ENCODE measurements at regions not wholly inside any gene's neighbourhood (a gene's known extent, or its start where the extent isn't known, plus 50 kb on each side); places are given as distances from the start of the nearest gene placed in this dataset.

DNA sequence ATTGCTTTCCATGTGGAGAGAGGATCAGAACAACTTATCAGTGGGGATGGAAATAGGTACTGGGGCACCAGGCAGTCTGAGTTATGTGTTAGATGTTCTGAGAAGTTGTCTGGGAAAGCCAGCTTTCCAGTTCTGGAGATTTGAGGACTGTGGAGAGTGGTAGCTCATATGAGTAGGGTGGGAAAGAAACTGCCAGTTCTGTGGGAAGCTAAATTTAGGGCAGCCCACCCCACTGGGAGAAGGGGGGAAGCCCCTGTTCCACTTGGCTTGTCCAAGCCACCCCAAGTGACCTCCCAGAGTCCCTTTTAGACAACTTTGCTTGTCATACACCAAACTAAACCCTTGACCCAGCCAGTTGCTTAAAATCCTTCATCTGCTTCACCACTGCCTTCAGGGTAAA lies 189.5 kb downstream of the REEP3 start:
- no peak overlapping the region for H3K4me2 ChIP-seq (ENCODE audit: low read length)
- H3K9ac ChIP-seq (ENCODE audit: low read length) = no peak overlapping the region
- H3K4me1 ChIP-seq (ENCODE audit: low read length) = peaks cover 24% of the 10 kb centered on the region

DNA sequence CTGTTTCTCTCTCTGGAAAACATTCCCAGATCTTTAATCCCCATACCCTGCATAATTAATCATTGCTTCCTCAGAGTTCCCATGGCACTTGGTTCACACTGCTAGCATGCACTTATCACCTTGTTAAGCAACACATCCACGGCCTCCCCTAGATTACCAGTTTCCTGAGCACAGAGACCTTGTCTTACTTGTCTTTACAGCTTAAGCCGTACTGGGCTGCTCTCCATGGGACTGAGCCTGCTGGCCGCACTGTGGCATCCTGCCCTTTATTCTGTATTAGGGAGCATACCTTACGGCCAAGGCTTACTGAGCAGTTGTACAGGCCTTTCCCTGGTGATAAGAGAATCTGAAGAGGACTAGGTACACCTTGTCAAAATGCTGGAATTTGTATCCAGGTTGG lies 190.2 kb downstream of the REEP3 start:
- no peak overlapping the region for H3K4me3 ChIP-seq (ENCODE audit: low read length)
- H4K20me1 ChIP-seq (ENCODE audit: insufficient read depth, low read length) = no peaks in the 10 kb centered on the region
- TF ChIP-seq EZH2phosphoT487 (IDR thresholded peaks at IDR 0.05; ENCODE audit: low read depth) = no peak
- TF ChIP-seq, protein P1, sequence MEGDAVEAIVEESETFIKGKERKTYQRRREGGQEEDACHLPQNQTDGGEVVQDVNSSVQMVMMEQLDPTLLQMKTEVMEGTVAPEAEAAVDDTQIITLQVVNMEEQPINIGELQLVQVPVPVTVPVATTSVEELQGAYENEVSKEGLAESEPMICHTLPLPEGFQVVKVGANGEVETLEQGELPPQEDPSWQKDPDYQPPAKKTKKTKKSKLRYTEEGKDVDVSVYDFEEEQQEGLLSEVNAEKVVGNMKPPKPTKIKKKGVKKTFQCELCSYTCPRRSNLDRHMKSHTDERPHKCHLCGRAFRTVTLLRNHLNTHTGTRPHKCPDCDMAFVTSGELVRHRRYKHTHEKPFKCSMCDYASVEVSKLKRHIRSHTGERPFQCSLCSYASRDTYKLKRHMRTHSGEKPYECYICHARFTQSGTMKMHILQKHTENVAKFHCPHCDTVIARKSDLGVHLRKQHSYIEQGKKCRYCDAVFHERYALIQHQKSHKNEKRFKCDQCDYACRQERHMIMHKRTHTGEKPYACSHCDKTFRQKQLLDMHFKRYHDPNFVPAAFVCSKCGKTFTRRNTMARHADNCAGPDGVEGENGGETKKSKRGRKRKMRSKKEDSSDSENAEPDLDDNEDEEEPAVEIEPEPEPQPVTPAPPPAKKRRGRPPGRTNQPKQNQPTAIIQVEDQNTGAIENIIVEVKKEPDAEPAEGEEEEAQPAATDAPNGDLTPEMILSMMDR (IDR thresholded peaks at IDR 0.05; ENCODE audit: low read depth, low read length) = no peak
- no peak overlapping the region for H2AFZ ChIP-seq (ENCODE audit: low read depth, low read length)
- no peak overlapping the region for H3K4me2 ChIP-seq (ENCODE audit: low read length)
- H3K79me2 ChIP-seq (ENCODE audit: low read length) = no peaks in the 10 kb centered on the region
- no peaks in the 10 kb centered on the region for H3K36me3 ChIP-seq (replicated peaks; ENCODE audit: low read depth, low read length)
- H3K27me3 ChIP-seq (ENCODE audit: low read depth, low read length) = peaks cover 10% of the 10 kb centered on the region; the same call in 1 of the 2 replicates
- no peaks in the 10 kb centered on the region for H3K9me3 ChIP-seq (ENCODE audit: insufficient read depth, low read length)
- H3K27ac ChIP-seq (ENCODE audit: low read length) = no peak overlapping the region
- H3K9ac ChIP-seq (ENCODE audit: low read length) = no peak overlapping the region
- peaks cover 30% of the 10 kb centered on the region for H3K4me1 ChIP-seq (ENCODE audit: low read length)

More for the DNA sequence above, 189.5 kb downstream of the REEP3 start:
- H3K4me3 ChIP-seq (ENCODE audit: low read length) = no peak overlapping the region
- peaks cover 7% of the 10 kb centered on the region; the same call in 1 of the 2 replicates for H3K27me3 ChIP-seq (ENCODE audit: low read depth, low read length)
- H4K20me1 ChIP-seq (ENCODE audit: insufficient read depth, low read length) = no peaks in the 10 kb centered on the region
- H2AFZ ChIP-seq (ENCODE audit: low read depth, low read length) = no peak overlapping the region
- H3K36me3 ChIP-seq (replicated peaks; ENCODE audit: low read depth, low read length) = no peaks in the 10 kb centered on the region
- no peak overlapping the region for H3K27ac ChIP-seq (ENCODE audit: low read length)
- TF ChIP-seq EZH2phosphoT487 (IDR thresholded peaks at IDR 0.05; ENCODE audit: low read depth) = no peak
- TF ChIP-seq, protein P1 (IDR thresholded peaks at IDR 0.05; ENCODE audit: low read depth, low read length) = no peak
- H3K79me2 ChIP-seq (ENCODE audit: low read length) = no peaks in the 10 kb centered on the region
- no peaks in the 10 kb centered on the region for H3K9me3 ChIP-seq (ENCODE audit: insufficient read depth, low read length)

DNA sequence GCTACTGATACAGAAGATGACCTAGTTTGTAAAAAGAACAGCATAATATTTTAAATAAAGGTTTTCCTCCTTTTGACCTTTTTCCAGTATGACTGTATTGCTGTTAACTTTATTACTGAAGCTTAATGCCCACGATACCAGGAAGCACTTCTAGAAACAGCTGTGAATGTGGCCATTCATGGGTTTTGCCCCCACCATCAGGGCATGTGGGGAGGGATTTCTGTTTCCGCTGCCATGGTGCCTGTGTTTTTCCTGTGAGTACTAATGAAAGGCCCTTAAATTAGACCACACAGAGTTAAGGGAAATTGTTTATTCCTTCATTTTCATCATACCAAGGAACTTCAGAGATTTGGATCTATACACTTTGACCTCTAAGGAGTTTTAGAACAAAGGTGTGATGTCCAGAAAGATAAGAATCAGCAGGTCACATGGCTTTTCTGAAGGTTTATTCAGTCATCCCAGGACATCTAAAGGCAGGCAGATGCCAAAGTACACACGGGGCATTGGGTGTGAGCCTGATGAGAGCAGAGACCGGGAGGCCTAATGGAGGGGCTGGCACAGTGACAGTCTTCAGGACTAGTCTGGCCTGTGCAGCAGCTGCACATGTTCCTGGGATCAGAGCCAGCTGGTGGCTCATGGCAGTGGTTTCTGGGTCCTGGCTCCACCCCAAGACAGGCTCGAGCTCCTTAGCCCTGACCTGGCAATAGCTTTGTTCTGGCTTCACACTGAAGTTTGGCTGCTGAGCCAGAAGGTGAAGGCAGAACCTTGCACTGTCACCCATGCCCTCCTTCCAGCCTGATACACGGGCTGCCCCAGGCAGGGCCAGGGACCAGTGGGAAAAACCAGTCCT lies 190.9 kb downstream of the REEP3 start:
- Histone ChIP-seq H3K27me3 (ENCODE audit: low read depth, low read length) (peaks cover 17% of the 10 kb centered on the region), H3K27ac (ENCODE audit: low read length) (no peak overlapping the region), H3K4me2 (ENCODE audit: low read length) (no peak overlapping the region), H3K9me3 (ENCODE audit: insufficient read depth, low read length) (no peaks in the 10 kb centered on the region), H3K4me3 (ENCODE audit: low read length) (no peak overlapping the region), H3K79me2 (ENCODE audit: low read length) (no peaks in the 10 kb centered on the region), H3K4me1 (ENCODE audit: low read length) (peaks cover 29% of the 10 kb centered on the region), H2AFZ (ENCODE audit: low read depth, low read length) (no peak overlapping the region), H3K36me3 (replicated peaks; ENCODE audit: low read depth, low read length) (no peaks in the 10 kb centered on the region), H3K9ac (ENCODE audit: low read length) (no peak overlapping the region), H4K20me1 (ENCODE audit: insufficient read depth, low read length) (no peaks in the 10 kb centered on the region)
- TF ChIP-seq EZH2phosphoT487 (IDR thresholded peaks at IDR 0.05; ENCODE audit: low read depth) = no peak
- TF ChIP-seq, protein P1 (IDR thresholded peaks at IDR 0.05; ENCODE audit: low read depth, low read length) = no peak

DNA sequence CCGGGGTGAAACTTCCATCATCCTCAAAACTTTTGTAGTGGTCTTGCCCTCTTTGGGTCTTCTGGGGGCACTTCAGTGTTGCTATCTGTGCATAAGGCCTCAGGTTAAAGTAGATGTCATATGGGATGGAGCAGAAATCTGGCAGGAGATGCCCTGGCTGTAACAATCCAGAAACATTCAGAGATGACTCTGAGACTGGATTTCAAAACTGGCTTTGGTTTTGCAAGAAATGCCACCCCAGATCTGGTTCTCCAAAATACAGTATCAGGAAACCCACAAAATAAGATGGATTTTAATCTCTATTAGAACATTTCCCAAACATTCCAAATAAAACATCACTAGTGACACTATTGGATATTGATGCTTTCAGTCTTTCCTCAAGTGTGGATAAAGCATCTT lies 191.5 kb downstream of the REEP3 start:
- H3K9ac ChIP-seq (ENCODE audit: low read length) = no peak overlapping the region
- H4K20me1 ChIP-seq (ENCODE audit: insufficient read depth, low read length) = no peaks in the 10 kb centered on the region
- no peak overlapping the region for H3K27ac ChIP-seq (ENCODE audit: low read length)
- H3K4me3 ChIP-seq (ENCODE audit: low read length) = no peak overlapping the region
- no peak overlapping the region for H2AFZ ChIP-seq (ENCODE audit: low read depth, low read length)
- peaks cover 19% of the 10 kb centered on the region for H3K27me3 ChIP-seq (ENCODE audit: low read depth, low read length)
- no peak for TF ChIP-seq EZH2phosphoT487 (IDR thresholded peaks at IDR 0.05; ENCODE audit: low read depth)
- TF ChIP-seq, protein P1 (IDR thresholded peaks at IDR 0.05; ENCODE audit: low read depth, low read length) = no peak
- H3K79me2 ChIP-seq (ENCODE audit: low read length) = no peaks in the 10 kb centered on the region
- H3K4me1 ChIP-seq (ENCODE audit: low read length) = peaks cover 23% of the 10 kb centered on the region
- no peak overlapping the region for H3K4me2 ChIP-seq (ENCODE audit: low read length)
- no peaks in the 10 kb centered on the region for H3K9me3 ChIP-seq (ENCODE audit: insufficient read depth, low read length)
- no peaks in the 10 kb centered on the region for H3K36me3 ChIP-seq (replicated peaks; ENCODE audit: low read depth, low read length)
